ENCODE measurements at regions not wholly inside any gene's neighbourhood (a gene's known extent, or its start where the extent isn't known, plus 50 kb on each side); places are given as distances from the start of the nearest gene placed in this dataset.

DNA sequence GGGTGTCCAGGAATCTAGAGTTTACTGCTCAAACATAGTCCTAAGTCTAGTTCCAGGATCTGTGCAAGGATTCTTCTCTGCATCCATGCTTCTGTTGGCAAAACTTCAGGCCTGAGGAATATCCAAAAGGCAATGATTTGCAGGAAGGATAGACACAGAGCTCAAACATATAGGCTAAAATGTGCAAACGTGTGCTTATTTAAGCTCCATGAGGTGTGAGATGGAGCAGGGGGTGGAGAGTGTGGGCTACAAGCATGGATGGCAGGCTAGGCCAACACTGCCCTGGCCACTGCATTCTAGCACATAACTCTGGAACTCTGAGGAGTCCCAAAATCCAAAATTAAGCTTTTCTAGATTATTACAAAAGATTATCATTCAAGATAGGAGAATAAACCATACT lies 301.1 kb downstream of the PAX3 start:
- TF ChIP-seq NFIC (IDR thresholded peaks at IDR 0.05): no peak
- no peak for TF ChIP-seq TAF1 (IDR thresholded peaks at IDR 0.05; ENCODE audit: low read depth)
- TF ChIP-seq CEBPB (IDR thresholded peaks at IDR 0.05): no peak
- no peak for TF ChIP-seq YY1 (IDR thresholded peaks at IDR 0.05; ENCODE audit: low read depth)
- no peak for TF ChIP-seq CREB1 (IDR thresholded peaks at IDR 0.05; ENCODE audit: low read depth)
- TF ChIP-seq, protein P1, sequence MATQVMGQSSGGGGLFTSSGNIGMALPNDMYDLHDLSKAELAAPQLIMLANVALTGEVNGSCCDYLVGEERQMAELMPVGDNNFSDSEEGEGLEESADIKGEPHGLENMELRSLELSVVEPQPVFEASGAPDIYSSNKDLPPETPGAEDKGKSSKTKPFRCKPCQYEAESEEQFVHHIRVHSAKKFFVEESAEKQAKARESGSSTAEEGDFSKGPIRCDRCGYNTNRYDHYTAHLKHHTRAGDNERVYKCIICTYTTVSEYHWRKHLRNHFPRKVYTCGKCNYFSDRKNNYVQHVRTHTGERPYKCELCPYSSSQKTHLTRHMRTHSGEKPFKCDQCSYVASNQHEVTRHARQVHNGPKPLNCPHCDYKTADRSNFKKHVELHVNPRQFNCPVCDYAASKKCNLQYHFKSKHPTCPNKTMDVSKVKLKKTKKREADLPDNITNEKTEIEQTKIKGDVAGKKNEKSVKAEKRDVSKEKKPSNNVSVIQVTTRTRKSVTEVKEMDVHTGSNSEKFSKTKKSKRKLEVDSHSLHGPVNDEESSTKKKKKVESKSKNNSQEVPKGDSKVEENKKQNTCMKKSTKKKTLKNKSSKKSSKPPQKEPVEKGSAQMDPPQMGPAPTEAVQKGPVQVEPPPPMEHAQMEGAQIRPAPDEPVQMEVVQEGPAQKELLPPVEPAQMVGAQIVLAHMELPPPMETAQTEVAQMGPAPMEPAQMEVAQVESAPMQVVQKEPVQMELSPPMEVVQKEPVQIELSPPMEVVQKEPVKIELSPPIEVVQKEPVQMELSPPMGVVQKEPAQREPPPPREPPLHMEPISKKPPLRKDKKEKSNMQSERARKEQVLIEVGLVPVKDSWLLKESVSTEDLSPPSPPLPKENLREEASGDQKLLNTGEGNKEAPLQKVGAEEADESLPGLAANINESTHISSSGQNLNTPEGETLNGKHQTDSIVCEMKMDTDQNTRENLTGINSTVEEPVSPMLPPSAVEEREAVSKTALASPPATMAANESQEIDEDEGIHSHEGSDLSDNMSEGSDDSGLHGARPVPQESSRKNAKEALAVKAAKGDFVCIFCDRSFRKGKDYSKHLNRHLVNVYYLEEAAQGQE (IDR thresholded peaks at IDR 0.05; ENCODE audit: low read depth): no peak

DNA sequence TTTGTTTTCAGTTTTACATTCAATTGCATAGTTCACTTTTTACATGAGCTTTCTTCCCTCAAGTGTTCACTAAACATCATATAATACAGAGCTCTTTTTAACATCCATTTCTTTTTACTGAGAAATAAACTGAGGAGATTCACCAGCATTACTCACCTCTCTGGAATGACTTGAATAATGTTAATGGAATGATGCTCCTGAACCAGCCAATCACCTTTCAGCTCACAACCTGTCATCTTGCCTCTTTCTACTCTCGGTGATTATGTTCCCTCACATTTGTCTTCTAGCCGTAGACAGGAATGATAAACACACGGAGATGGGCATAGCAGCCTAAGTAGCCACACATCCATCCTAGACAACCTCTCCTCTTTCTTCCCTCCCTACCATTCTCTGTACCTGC lies 301.7 kb downstream of the PAX3 start:
- TF ChIP-seq CEBPB (IDR thresholded peaks at IDR 0.05) (no peak), EP300 (IDR thresholded peaks at IDR 0.05; ENCODE audit: borderline replicate concordance) (no peak), YY1 (IDR thresholded peaks at IDR 0.05; ENCODE audit: low read depth) (no peak), TEAD4 (IDR thresholded peaks at IDR 0.05) (no peak), TAF1 (IDR thresholded peaks at IDR 0.05; ENCODE audit: low read depth) (no peak)

DNA sequence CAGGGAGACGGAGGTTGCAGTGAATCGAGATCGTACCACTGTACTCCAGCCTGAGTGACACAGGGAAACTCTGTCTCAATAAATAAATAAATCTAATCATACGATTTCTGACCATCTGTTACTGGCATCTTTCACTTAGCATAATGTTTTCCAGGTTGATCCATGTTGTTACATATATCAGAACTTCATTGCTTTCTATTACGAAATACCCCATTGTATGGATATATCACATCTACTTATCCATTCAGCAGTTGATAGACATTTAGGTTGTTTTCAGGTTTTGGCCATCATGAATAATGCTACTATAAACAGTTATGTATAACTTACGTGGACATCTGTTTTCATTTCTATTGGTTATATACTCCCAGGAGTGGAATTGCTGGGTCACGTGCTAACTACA lies 303.9 kb downstream of the PAX3 start:
- no peak for TF ChIP-seq TCF12 (IDR thresholded peaks at IDR 0.05; ENCODE audit: low read depth)
- TF ChIP-seq RAD21 (IDR thresholded peaks at IDR 0.05; ENCODE audit: low read depth): no peak
- TF ChIP-seq NFIC (IDR thresholded peaks at IDR 0.05): no peak
- TF ChIP-seq TAF1 (IDR thresholded peaks at IDR 0.05; ENCODE audit: low read depth): no peak
- no peak for TF ChIP-seq ZBTB7A (IDR thresholded peaks at IDR 0.05; ENCODE audit: low read depth)
- TF ChIP-seq, protein P1 (IDR thresholded peaks at IDR 0.05; ENCODE audit: low read depth): no peak
- TF ChIP-seq EP300 (IDR thresholded peaks at IDR 0.05; ENCODE audit: borderline replicate concordance): no peak
- no peak for TF ChIP-seq TEAD4 (IDR thresholded peaks at IDR 0.05)
- TF ChIP-seq, protein P2, sequence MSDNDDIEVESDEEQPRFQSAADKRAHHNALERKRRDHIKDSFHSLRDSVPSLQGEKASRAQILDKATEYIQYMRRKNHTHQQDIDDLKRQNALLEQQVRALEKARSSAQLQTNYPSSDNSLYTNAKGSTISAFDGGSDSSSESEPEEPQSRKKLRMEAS (IDR thresholded peaks at IDR 0.05): no peak
- TF ChIP-seq CREB1 (IDR thresholded peaks at IDR 0.05; ENCODE audit: low read depth): no peak
- no peak for TF ChIP-seq YY1 (IDR thresholded peaks at IDR 0.05; ENCODE audit: low read depth)

DNA sequence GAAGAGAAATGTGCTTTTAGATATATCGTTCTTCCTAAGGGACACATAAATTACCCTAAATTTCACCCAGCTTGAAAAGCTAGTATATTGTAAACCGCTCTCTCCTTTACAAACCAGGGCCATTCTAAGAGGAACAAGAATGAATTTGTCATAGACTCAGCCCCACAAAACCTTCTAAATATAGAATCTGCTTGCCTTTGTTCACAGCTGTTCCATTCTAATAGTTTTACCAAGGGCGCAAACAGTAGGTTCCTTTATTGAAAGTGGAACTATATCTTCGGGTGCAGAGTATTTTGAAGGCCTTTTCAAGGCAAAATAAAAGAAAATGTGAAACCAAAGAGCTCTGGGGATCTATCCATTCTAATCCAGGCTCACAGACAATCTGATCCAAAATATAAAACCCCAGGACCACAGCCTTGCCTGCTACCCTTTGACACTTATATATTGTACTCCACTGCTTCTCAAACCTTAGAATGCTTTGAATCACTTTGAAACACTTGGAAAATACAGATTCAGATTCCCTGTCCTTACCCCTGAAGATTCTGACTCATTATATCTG lies 316.8 kb downstream of the PAX3 start:
- TF ChIP-seq FOXM1 (IDR thresholded peaks at IDR 0.05; ENCODE audit: borderline replicate concordance, low read depth) (no peak), ZBTB7A (IDR thresholded peaks at IDR 0.05; ENCODE audit: low read depth) (no peak), EGR1 (IDR thresholded peaks at IDR 0.05) (no peak)
- TF ChIP-seq, protein P2 (IDR thresholded peaks at IDR 0.05): no peak

DNA sequence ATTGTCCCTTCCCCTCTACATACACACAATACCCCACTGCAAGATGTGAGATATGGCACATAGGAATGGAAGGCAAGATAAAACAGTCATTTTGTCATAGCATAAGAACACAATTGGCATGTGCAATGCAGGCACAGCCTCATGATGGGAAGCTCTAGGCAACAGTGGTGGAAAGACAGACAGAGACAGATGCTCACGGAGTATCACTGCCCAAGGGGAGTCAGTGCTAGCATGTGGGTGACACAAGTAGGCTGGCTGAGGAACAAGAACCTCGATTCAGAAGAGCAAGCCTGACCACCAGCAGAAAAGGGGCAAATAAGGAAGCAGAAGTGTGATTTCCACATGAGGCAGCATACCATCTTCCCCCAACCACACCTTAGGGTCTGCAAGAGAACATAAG lies 323.6 kb downstream of the PAX3 start:
- TF ChIP-seq EGR1 (IDR thresholded peaks at IDR 0.05): no peak
- TF ChIP-seq, protein P1 (IDR thresholded peaks at IDR 0.05; ENCODE audit: low read depth): no peak
- no peak for TF ChIP-seq FOXM1 (IDR thresholded peaks at IDR 0.05; ENCODE audit: borderline replicate concordance, low read depth)
- TF ChIP-seq ZBTB7A (IDR thresholded peaks at IDR 0.05; ENCODE audit: low read depth): no peak
- TF ChIP-seq, protein P3, sequence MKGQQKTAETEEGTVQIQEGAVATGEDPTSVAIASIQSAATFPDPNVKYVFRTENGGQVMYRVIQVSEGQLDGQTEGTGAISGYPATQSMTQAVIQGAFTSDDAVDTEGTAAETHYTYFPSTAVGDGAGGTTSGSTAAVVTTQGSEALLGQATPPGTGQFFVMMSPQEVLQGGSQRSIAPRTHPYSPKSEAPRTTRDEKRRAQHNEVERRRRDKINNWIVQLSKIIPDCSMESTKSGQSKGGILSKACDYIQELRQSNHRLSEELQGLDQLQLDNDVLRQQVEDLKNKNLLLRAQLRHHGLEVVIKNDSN (IDR thresholded peaks at IDR 0.05): no peak
- TF ChIP-seq TEAD4 (IDR thresholded peaks at IDR 0.05): no peak
- TF ChIP-seq CREB1 (IDR thresholded peaks at IDR 0.05; ENCODE audit: low read depth): no peak
- TF ChIP-seq NFIC (IDR thresholded peaks at IDR 0.05): no peak
- TF ChIP-seq YY1 (IDR thresholded peaks at IDR 0.05; ENCODE audit: low read depth): no peak
- no peak for TF ChIP-seq TCF12 (IDR thresholded peaks at IDR 0.05; ENCODE audit: low read depth)
- no peak for TF ChIP-seq TAF1 (IDR thresholded peaks at IDR 0.05; ENCODE audit: low read depth)
- no peak for TF ChIP-seq EP300 (IDR thresholded peaks at IDR 0.05; ENCODE audit: borderline replicate concordance)
- TF ChIP-seq, protein P2 (IDR thresholded peaks at IDR 0.05): no peak
- TF ChIP-seq RAD21 (IDR thresholded peaks at IDR 0.05; ENCODE audit: low read depth): no peak
- TF ChIP-seq CEBPB (IDR thresholded peaks at IDR 0.05): no peak

Data from Ishikawa (cell line).